Esophagus squamous epithelium (tissue), 5 donors: ENCODE measurements at regions not wholly inside any gene's neighbourhood (a gene's known extent, or its start where the extent isn't known, plus 50 kb on each side); places are given as distances from the start of the nearest gene placed in this dataset.

Source experiments
- DNase-seq: peaks from one replicate; lab custom pipeline; 2025; lab: John Stamatoyannopoulos, UW
- H3K27ac ChIP-seq, 4 donors: fragments of 200-600 bp; sonication (generic); one replicate each; pipeline ENCODE4 v1.5.1; 2016 to 2019; ENCODE audit warnings: mild to moderate bottlenecking in 1 of 4
- H3K27me3 ChIP-seq, 4 donors: fragments of 200-600 bp; sonication (generic); 1 replicate in 3 of 4; 2 replicates in 1 of 4; pipeline versions ENCODE4 v1.5.1 to v1.6.0; 2017 to 2021; ENCODE audit warnings: antibody characterized with exemption in 1 of 4
- H3K36me3 ChIP-seq, 3 donors: fragments of 200-600 bp; sonication (generic); one replicate each; pipeline ENCODE4 v1.5.1; 2016 to 2019
- H3K4me1 ChIP-seq, 3 donors: fragments of 200-600 bp; sonication (generic); one replicate each; pipeline ENCODE4 v1.5.1; 2017 to 2019
- H3K4me3 ChIP-seq, 4 donors: fragments of 200-600 bp; sonication (generic); 1 replicate in 3 of 4; 2 replicates in 1 of 4; pipeline ENCODE4 v1.5.1; 2016 to 2019; ENCODE audit warnings: mild to moderate bottlenecking in 2 of 4, moderate library complexity in 1 of 4
- H3K9me3 ChIP-seq, 3 donors: fragments of 200-600 bp; sonication (generic); one replicate each; pipeline ENCODE4 v1.5.1; 2016 to 2019
- POLR2A ChIP-seq, 4 donors: fragments of 450-650 bp; IDR thresholded peaks; one replicate each; pipeline ENCODE4 v1.6.1; 2017; ENCODE audit warnings: antibody characterized with exemption in 4 of 4, mild to moderate bottlenecking in 4 of 4, moderate library complexity in 3 of 4
- WGBS, 2 donors: methylation state at CpG; one replicate each; pipeline ENCODE4 v1.1.5; 2018; 5-methylcytosine and 5-hydroxymethylcytosine counted together
- intact Hi-C: fragments of 100-400 bp; cut with DNase I; formaldehyde crosslinking; loops from one replicate; pipeline ENCODE4 v1.15.0; 2022
- TF ChIP-seq, protein P1 (sequence below), 6 experiments: fragments of 450-650 bp in 4 of 6; fragments of 200-600 bp in 2 of 6; sonication (generic) in 2 of 6; IDR thresholded peaks; one replicate each; pipeline ENCODE4 v1.5.1; 2016 to 2019; ENCODE audit warnings: antibody characterized with exemption in 6 of 6, mild to moderate bottlenecking in 4 of 6, moderate library complexity in 4 of 6
- donor health status: DM: yes; HTN: yes; CAD: no.

DNA sequence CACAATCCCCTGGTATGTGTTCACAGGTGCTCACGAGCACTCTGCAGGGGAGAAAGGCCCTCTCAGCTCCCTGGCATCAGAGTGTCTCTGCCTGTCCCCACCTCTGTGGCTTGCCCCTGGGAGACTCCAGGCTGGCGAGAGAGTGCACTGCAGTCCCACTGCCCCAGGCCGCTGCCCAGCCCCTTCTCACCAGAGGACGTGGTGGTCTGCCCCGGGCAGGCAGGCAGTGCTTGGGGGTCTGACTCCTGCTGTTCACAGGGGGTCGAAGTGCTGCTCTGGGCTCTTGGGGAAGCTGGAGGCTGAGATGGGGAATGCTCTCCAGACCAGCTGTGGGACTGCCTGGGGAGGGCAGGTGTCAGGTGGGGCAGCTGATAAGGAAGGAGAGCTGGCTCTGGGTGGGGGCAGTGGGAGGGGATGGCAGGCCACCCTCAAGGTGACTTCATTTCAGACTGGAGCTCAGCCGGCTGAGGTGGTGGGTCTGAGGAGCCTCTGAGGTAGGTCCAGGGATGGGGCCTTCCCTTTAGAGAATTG lies 151.0 kb upstream of the B3GAT1 start:
- WGBS, 2 donors = 70 to 89% methylated on average over 3 of the region's 7 CpGs
- TF ChIP-seq, protein P1, sequence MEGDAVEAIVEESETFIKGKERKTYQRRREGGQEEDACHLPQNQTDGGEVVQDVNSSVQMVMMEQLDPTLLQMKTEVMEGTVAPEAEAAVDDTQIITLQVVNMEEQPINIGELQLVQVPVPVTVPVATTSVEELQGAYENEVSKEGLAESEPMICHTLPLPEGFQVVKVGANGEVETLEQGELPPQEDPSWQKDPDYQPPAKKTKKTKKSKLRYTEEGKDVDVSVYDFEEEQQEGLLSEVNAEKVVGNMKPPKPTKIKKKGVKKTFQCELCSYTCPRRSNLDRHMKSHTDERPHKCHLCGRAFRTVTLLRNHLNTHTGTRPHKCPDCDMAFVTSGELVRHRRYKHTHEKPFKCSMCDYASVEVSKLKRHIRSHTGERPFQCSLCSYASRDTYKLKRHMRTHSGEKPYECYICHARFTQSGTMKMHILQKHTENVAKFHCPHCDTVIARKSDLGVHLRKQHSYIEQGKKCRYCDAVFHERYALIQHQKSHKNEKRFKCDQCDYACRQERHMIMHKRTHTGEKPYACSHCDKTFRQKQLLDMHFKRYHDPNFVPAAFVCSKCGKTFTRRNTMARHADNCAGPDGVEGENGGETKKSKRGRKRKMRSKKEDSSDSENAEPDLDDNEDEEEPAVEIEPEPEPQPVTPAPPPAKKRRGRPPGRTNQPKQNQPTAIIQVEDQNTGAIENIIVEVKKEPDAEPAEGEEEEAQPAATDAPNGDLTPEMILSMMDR (IDR thresholded peaks at IDR 0.05) = no peak
- no peak for TF ChIP-seq POLR2A (IDR thresholded peaks at IDR 0.05)
- intact Hi-C loops = no loop called here
- Histone ChIP-seq H3K27me3 (peaks cover 0 to 25% (median 0%) of the 10 kb centered on the region in 4 donors), H3K36me3 (no peaks in the 10 kb centered on the region), H3K27ac (no peak overlapping the region), H3K4me1 (no peaks in the 10 kb centered on the region), H3K4me3 (no peak overlapping the region), H3K9me3 (no peaks in the 10 kb centered on the region)
- DNase-seq = no peak

DNA sequence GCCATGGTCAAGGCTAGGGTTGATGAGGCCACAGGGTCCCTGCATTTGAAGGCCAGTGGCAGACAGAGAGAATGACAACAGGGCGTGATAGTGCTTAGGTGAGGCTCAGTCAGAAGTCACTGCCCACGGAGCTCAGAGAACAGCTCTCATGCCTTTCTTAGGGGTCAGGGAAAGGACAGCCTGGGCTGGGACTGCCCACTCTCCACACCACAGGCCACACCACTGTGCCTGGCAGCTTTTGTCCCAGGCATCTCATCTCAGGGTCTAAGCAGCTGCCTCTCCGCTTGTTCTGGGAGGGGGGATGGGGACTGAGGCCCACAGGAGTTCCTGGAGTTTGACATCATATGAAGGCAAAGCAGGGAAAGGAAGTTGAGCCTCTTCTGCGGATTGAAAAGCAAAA lies 150.2 kb upstream of the B3GAT1 start:
- DNase-seq = no peak
- no peaks in the 10 kb centered on the region for H3K36me3 ChIP-seq
- no peaks in the 10 kb centered on the region for H3K4me1 ChIP-seq
- H3K27ac ChIP-seq = no peak overlapping the region
- no peak overlapping the region for H3K4me3 ChIP-seq
- WGBS, 2 donors = 66 to 76% methylated on average over 2 to 3 of the region's 4 CpGs
- intact Hi-C loops = no loop called here
- TF ChIP-seq, protein P1 (IDR thresholded peaks at IDR 0.05) = no peak
- TF ChIP-seq POLR2A (IDR thresholded peaks at IDR 0.05) = no peak
- peaks cover 0 to 25% (median 0%) of the 10 kb centered on the region in 4 donors for H3K27me3 ChIP-seq
- no peaks in the 10 kb centered on the region for H3K9me3 ChIP-seq

DNA sequence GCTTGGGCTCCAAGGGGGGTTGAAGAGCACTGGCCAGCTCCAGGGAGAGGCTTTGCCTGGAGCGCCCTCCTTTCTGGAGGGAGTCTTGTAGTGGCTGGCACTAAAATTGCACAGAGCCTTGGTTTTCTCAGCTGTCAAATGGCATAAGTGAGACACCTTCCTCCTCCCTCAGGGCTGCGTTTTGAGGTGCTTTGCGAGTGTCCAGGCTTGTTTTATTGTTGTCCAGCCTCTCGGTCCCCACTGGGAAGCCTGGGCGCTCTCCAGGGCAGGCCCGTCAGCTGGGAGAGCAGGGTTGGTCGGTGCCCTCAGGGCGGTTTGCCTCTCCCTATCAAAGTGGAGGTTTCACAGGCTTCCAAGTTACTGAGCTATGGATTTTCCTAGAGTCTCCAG lies 149.3 kb upstream of the B3GAT1 start:
- Histone ChIP-seq H3K36me3 (no peaks in the 10 kb centered on the region), H3K4me1 (no peaks in the 10 kb centered on the region), H3K4me3 (no peak overlapping the region), H3K27me3 (peaks cover 0 to 25% (median 0%) of the 10 kb centered on the region in 4 donors), H3K9me3 (no peaks in the 10 kb centered on the region), H3K27ac (no peak overlapping the region)
- 51 to 75% methylated on average over 3 to 7 of the region's 8 CpGs for whole genome bisulfite sequencing, 2 donors
- intact Hi-C loops = no loop called here
- TF ChIP-seq POLR2A (IDR thresholded peaks at IDR 0.05) = no peak
- TF ChIP-seq, protein P1 (IDR thresholded peaks at IDR 0.05) = no peak
- no peak for DNase-seq

DNA sequence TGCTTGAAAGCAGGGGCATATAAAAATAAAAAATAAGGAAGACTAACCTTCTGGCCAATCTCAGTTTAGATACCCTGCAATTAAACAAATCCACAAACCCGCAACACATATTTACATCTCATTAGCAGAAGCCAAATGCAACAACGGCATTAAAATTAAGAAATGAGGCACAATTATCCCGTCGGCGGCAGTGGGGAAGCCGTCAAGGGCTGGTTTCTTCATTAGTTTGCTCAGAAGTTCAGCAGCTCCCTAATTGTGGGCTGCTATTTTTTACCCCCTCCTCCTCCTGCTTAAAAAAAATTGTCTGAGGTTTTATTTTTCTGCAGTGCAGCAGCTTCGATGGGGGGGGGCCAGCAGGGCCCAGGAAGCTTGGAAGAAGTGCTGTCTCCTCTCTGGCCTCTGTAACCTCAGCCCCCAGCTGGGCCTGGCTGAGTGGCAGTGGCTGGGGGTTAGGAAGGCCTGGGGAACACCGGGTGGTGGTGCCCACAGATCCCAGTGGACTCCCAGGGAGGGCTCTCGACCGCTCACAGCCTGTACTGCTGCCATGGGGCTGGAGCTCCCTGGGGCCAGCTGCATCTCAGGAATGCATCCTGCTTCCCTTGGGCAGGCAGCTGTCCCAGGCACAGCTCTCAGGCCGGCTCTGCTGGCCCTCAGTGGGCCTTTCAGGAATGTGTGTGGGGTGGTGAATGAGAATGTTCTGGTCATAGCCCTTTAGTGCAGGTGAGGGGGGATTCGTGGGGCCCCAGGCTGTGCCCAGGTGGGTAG lies 148.7 kb upstream of the B3GAT1 start:
- TF ChIP-seq, protein P1 (IDR thresholded peaks at IDR 0.05) = no peak
- no peak for TF ChIP-seq POLR2A (IDR thresholded peaks at IDR 0.05)
- no peaks in the 10 kb centered on the region for H3K9me3 ChIP-seq
- peaks cover 0 to 25% (median 0%) of the 10 kb centered on the region in 4 donors for H3K27me3 ChIP-seq
- WGBS, 2 donors = 73 to 76% methylated on average over 9 of the region's 12 CpGs
- H3K4me1 ChIP-seq = no peaks in the 10 kb centered on the region
- no peak overlapping the region for H3K27ac ChIP-seq
- intact Hi-C loops = no loop called here
- H3K4me3 ChIP-seq = no peak overlapping the region
- DNase-seq = no peak
- H3K36me3 ChIP-seq = no peaks in the 10 kb centered on the region

DNA sequence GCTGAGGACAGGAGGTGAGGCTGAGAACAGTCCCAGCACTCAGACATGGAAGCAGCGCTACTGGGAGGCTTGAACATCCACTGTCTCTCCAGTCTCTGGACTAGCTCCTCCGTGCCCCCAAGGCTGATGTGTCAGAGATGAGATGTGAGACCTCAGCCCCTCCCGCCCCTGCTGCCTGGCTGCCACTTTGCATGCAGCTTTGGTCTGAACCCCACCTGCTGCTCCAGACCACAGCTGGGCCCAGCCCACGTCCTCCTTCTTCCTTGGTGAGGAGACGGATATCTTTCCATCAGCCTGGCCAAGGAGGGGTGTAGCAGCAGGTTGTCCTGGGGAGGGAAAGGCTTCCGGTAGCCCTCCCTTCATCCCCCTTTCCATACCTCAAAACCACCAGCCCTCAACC lies 148.0 kb upstream of the B3GAT1 start:
- H3K4me1 ChIP-seq = no peaks in the 10 kb centered on the region
- WGBS, 2 donors = 48% methylated on average over 5 of the region's 6 CpGs; no CpG with 5 or more reads in 1 of the 2 donors
- H3K9me3 ChIP-seq = no peaks in the 10 kb centered on the region
- H3K27ac ChIP-seq = no peak overlapping the region
- TF ChIP-seq, protein P1 (IDR thresholded peaks at IDR 0.05) = no peak
- no peak for TF ChIP-seq POLR2A (IDR thresholded peaks at IDR 0.05)
- peaks cover 0 to 25% (median 0%) of the 10 kb centered on the region in 4 donors for H3K27me3 ChIP-seq
- intact Hi-C loops = no loop called here
- no peak overlapping the region for H3K4me3 ChIP-seq
- DNase-seq = no peak
- H3K36me3 ChIP-seq = no peaks in the 10 kb centered on the region
